NCI-H2029 treated with DMSO at 0.1 percent for 48 hours (cell line): ENCODE measurements at regions not wholly inside any gene's neighbourhood (a gene's known extent, or its start where the extent isn't known, plus 50 kb on each side); places are given as distances from the start of the nearest gene placed in this dataset.
A peak's percentile ranks its signal among the peaks of the same experiment; 100 is the strongest.
"Not testable (repeated sequence)": the region's sequence is repeated elsewhere in the genome, so short reads cannot be mapped to it uniquely, and the experiment has no call there.

Experiments
- DNase-seq: peaks from one replicate; lab custom pipeline; 2025; lab: John Stamatoyannopoulos, UW

DNA sequence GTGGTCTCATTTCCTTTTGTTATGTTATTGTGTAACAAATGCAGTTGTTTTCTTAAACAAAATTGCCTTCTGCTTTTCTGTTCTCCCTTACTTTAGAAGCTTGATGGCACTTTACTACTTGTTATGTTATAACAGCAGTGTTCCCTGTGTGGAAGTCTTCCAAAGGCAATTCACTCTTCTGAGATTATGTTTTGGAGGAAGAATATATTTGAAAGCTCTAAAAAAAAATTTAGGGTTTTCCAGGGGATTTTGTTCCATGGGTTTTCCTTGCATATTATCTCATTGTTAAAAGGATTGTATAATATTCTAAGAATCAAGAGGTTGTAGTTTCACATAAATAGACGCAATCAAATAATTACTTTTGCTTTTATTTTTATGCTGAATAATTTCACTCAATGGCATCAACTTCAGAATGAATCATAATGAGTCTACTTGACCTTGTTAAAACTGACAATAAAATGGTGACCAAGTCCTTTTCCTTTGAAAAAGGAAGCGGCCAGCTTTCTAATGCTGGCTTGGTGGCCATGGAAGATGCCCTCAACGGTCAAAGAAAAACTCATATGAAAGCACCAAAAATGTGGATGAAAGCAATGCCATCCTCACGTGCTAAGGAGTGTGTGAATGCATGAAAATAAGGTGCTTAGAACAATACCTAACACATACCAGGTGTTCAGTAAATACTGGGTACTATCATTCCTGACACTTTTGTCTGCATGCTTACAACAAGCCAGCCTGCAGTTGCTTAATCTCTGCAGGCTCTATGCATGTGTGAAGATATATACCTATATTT is 92.4 kb upstream of the KLF6 start:
- no peak for DNase-seq

- DNase-seq, result no peak
These were observed 91.4 kb upstream of the KLF6 start for GRCh38 chr10:3876350-3876962.

DNA sequence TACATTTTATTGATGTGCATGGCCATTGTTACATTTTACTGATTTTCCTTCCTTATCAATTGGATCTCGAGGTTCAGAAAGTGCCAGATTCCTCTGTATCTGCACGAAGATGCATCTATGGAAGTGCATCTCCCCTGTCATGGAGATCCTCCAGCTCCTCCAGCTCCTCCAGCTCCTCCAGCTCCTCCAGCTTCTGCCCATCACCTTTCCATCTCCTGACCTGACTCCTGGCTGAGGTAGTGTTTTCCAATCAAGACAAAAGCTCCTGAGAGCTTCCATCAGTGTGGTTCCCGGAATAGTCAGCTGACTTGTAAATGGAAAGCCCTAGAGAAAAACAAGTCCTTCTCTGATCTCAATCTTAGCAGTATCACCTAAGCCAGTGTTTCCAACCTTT is 90.8 kb upstream of the KLF6 start:
- no peak for DNase-seq

- no peak for DNase-seq
These were observed 90.2 kb upstream of the KLF6 start for GRCh38 chr10:3874990-3875841.

GRCh38 chr10:3874610-3874989 is 89.6 kb upstream of the KLF6 start:
- DNase-seq, result not testable (repeated sequence)

- peak; percentile 29 for DNase-seq
These were observed 88.9 kb upstream of the KLF6 start for GRCh38 chr10:3873728-3874461.

DNA sequence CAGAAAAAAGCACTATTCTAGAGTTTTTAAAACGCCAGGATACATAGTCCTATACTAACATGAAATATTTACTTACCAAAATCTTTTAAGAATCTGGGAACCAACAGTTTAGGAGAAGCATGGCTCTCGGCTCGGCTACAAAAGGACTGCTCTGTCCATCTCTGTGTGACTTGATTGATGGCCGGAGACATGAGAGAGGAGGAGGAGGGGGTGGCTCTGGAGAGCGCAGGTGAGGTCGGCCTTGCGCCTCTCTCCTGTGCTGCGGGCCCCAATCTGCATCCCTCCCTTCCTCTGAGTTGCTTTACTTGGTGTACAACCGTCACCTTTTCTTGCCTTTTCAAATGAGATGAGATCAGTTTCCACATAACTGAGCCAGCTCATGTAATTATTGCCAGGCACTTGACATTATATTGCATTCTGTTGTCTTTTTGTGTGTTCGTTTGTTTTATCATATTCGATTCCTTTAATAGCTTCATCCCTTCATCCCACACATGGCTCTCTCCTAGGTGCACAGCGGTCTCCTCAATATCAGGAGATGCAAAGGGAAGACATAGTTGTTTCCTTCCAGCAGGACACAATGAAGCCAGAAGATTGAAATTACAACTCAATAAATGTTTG is 87.8 kb upstream of the KLF6 start:
- DNase-seq, result no peak

DNA sequence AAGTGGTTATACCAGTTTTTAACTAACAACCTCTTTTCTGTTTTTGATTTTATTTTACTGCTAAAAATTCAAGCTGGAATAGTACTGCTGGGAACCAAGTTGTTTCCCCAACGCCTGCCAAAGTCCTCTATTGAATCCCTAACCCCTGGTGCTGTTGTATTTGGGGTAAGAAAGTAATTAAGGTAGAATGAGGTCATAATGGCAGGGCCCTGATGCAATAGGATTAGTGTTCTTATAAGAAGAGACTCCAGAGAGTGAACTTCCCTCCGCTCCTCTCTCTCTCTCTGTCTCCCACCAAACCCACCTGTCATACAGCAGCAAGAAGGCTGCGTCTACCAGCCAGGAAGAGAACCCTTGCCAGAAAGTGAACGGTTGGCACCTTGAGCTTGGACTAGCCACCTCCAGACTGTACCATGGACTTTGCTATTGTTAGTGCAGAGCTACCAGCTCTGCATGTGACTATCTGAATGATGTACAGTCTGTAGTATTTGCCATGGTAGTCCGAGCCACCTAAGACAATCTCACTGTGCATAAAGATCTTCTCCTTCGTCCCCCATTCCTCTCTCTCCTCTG is 86.5 kb upstream of the KLF6 start:
- no peak for DNase-seq

DNA sequence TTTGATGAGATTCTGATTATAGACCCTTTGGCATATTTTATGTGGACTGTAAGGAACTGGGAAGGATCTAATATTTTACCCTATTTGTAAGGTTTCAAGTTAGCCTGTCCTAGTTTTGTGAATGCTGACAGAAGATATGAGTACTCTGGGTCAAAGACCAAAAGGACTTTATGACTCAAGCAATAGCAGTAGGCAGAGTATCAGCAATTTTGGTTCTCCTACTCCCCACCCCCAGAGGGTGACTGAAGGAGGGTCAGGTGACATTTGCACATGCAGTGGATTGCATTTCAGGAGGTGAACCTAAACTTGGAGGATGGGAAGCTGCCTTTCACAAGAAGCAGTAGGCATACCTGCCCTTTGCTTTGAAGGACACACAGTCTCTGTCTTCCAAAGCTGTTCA is 84.0 kb upstream of the KLF6 start:
- no peak for DNase-seq

GRCh38 chr10:3868271-3868664 is 83.3 kb upstream of the KLF6 start:
- no peak for DNase-seq

- no peak for DNase-seq
These were observed 82.7 kb upstream of the KLF6 start for GRCh38 chr10:3867454-3868270.

- DNase-seq, result no peak
These were observed 81.3 kb upstream of the KLF6 start for GRCh38 chr10:3866332-3866731.

DNA sequence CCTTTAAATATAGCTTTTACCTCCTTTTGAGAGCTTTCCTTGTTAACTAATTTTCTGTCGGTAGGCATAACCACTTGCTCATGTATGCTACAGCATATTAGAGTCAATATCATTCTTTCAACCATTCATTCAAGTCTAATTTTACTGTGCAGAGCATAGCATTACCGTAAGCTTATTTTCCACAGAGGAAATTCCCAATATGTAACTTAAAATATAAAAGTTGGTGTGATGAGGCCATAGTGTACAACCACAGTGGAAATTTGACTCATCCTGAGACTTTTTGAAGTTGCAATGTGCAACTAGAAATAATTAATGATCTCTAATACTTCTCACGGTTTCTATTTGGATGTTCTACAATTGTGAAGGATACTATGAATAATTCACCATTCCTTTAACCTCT is 80.6 kb upstream of the KLF6 start:
- no peak for DNase-seq

- DNase-seq, result no peak
These were observed 76.8 kb upstream of the KLF6 start for GRCh38 chr10:3861795-3862194.

DNA sequence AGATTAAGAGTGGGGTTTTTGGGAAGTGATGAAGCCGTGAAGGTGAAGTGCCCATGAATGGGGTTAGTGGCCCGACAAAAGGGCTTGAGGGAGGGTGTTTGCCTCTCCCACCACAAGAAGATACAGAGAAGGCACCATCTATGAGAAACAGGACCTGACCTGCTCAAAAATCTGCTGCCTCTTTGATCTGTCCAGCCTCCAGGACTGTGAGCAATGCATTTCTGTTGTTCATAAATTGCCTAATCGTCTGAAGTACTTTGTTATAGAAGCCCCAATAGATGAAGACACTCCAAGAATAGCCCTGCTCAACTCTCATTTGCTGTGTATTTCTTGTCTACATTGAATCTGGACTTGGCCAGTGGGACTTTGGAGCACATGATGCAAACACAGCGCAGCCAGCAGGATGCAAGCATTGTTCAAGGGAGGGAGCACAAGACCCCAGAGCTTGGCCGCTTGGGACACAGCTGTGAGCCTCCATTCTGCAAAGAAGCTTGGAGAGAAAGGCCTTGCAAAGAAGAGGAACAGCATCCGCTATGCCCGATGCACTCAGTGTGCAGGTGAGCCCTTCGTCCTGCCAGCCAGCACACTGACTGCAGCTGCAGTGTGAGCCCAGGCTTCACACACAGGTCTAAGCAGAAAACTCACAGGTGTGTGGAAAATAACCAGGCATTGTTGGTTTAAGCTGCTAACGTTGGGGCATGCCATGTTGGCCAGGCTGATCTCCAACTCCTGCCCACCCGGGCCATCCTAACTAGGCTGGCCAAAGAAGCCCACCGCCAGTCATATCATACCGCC is 73.2 kb upstream of the KLF6 start:
- no peak for DNase-seq

DNA sequence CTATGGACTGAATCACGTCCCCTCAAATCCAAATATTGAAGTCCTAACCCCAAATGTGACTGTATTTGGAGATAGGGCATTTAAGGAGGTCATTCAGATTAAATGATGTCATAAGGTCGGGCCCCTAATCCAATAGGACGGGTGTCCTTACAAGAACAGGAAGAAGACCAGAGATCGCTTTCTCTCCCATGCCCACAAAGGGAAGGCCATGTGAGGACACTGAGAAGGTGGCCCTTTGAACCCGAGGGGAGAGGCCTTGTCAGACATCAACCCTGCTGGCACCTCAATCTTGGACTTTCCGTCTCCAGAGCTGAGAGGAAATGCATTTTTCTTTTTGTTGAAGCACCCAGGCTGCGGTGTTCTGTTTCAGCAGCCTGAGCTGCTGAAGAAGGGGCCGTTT is 72.3 kb upstream of the KLF6 start:
- DNase-seq, result no peak

DNA sequence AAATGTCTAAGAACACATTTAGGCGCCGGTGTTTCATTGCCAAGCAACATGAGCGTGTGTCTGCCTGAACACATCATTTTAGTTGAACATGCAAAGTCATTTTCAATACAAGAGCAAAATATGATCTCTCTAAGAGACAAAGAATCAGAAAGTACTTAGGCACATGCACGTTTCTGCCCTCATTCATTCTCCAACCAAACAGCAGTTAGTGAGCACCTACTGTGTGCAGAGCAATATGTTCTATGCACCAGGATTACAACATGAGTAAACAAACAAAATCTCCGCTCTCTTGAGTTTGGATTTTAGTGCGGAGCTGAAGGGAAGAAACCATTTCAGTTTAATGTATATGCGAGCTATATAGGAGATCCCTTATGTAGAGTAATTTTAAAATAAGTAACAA is 71.6 kb upstream of the KLF6 start:
- no peak for DNase-seq

DNA sequence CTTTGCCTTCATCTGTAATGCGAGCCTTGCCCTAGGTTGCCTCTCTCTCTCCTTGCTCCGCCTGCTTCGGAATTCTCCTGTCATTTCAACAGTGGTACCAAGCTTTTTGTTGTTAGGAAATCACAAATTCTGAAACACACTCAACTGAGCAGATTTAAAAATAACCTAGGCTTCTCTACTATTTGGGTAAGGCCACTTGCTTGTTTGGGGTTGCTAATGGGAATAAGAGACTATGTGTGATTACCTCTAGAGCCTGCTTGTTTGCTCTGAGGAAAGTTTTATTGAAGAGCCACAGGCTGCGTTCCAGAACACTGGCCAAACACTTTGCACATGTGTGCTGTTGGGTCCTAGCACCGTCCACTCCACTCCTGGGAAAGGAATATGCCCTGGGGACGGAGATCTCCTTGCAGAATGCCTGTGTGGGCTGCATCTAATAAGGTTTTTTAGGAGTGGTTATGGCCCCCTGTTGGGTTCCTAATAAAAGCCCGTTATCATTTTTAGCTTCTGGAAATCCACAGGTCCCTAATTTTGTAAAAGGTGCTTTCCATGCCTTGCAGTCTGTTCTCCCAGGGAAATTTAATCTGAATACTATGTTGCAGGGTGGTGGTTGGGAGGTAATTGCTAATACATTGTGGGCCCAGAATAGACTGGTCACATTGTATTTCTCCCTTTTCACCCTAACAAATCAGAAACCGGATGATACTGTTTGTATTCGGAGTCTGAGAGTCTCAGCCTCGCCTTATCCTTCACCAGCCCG is 68.7 kb upstream of the KLF6 start:
- no peak for DNase-seq

GRCh38 chr10:3853016-3853415 is 68.0 kb upstream of the KLF6 start:
- DNase-seq, result no peak
